Naive B cell (primary cell): ENCODE measurements at regions not wholly inside any gene's neighbourhood (a gene's known extent, or its start where the extent isn't known, plus 50 kb on each side); places are given as distances from the start of the nearest gene placed in this dataset.

Experiments
- ATAC-seq, 2 donors: fragments of 150-1000 bp; cut with Tn5 transposase; 2 replicates each; pipeline ENCODE4 v1.10.0; 2021; ENCODE audit warnings: low read depth in 2 of 2, mild to moderate bottlenecking in 2 of 2, moderate library complexity in 2 of 2
- DNase-seq: peaks from one replicate; pipeline ENCODE4 v3.0.0; 2022
- H3K27ac Mint-ChIP-seq, 6 donors: one replicate each; pipeline ENCODE4 v1.8.0; 2020 to 2022; ENCODE audit warnings: mild to moderate bottlenecking in 6 of 6, mixed read lengths in 6 of 6, moderate library complexity in 5 of 6, inconsistent platforms in 2 of 6
- H3K27me3 Mint-ChIP-seq, 3 donors: one replicate each; pipeline ENCODE4 v1.8.0; 2021 to 2022; ENCODE audit warnings: mixed read lengths in 3 of 3, mild to moderate bottlenecking in 1 of 3
- H3K36me3 Mint-ChIP-seq, 2 donors: one replicate each; pipeline ENCODE4 v1.8.0; 2020 to 2022; ENCODE audit warnings: mixed read lengths in 2 of 2, inconsistent platforms in 1 of 2, mild to moderate bottlenecking in 1 of 2
- H3K4me1 Mint-ChIP-seq, 3 donors: one replicate each; pipeline ENCODE4 v1.8.0; 2020 to 2022; ENCODE audit warnings: mixed read lengths in 3 of 3, inconsistent platforms in 1 of 3, mild to moderate bottlenecking in 1 of 3, moderate library complexity in 1 of 3
- H3K4me3 Mint-ChIP-seq, 8 donors: one replicate each; pipeline ENCODE4 v1.8.0; 2020 to 2022; ENCODE audit warnings: mild to moderate bottlenecking in 8 of 8, mixed read lengths in 8 of 8, moderate library complexity in 8 of 8, inconsistent platforms in 2 of 8
- H3K9me3 Mint-ChIP-seq, 7 donors: one replicate each; pipeline ENCODE4 v1.8.0; 2020 to 2022; ENCODE audit warnings: mixed read lengths in 7 of 7, mild to moderate bottlenecking in 5 of 7, inconsistent platforms in 2 of 7, moderate library complexity in 1 of 7

DNA sequence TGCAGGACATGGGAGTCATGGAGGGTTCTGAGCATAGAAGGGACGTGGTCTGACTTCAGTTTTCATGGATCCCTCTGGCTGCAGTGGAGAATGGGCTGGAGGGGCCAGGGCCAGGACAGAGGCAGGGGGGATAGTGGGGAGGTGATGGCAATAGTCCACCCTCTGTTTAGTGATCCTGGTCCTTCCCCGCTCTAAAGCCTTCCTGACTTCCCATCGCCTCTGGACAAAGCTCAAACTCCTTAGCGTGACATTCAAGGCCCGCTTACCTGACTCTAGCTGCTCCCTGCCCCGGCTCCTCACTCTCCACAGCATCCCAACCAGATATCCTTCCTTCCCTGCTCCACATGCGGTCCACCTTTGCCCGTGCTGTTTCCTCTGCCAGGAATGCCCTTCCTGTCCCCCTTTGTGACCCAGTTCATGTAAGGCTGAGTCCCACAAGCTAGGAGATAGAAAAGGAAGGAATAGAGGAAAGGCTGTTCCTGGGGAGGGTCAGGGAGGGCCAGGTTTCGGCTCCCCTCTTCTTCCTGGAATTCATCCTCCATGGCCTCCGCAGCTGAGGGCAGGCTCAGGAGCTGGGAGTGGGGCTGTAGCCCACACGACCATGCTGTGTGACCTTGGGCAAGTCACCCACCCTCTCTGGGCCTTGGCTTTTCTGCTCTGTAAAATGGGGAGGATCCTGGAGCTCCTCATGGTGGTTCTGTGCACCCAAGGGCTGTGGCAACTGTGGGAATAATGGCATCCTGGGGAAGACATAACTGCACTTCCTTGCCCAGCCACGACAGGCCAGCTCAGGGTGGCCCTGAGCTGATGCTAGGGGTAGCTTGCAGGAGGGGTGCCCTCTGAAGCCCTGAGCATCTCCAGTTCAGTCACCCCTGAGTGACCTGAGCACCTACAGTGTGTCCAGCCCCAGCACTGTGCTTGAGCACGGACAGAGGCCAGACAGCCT, 116.1 kb downstream of the CEBPB start:
- Mint-ChIP-seq H3K27ac (peak overlapping the region in 2 of 6 donors; percentile 34 to 78), H3K4me1 (no peaks in the 10 kb centered on the region), H3K4me3 (no peak overlapping the region), H3K27me3 (peaks cover 0 to 9% (median 5%) of the 10 kb centered on the region in 3 donors), H3K9me3 (no peaks in the 10 kb centered on the region), H3K36me3 (no peaks in the 10 kb centered on the region)
- ATAC-seq (no peak), DNase-seq (no peak)

DNA sequence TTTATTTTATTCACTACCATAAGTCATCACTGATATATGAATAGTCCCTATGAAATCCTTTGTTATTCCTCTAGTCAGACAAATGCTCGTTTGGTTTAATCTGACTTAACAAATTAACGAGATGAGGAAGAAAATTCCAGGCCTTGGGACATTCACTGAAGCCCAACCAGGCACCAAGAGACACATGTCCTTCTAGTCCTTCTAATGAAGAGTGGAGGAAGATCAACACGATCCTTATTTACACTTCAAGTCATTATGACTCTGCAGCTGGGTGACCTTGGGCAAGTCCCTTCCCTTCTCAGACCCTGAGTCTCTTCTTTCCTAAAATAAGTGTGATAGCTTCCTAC, 117.5 kb downstream of the CEBPB start:
- no peak overlapping the region for H3K27ac Mint-ChIP-seq
- H3K4me1 Mint-ChIP-seq: no peaks in the 10 kb centered on the region
- no peak for DNase-seq
- peaks cover 5 to 20% (median 6%) of the 10 kb centered on the region in 3 donors for H3K27me3 Mint-ChIP-seq
- no peaks in the 10 kb centered on the region for H3K9me3 Mint-ChIP-seq
- H3K4me3 Mint-ChIP-seq: no peak overlapping the region
- no peak for ATAC-seq
- H3K36me3 Mint-ChIP-seq: no peaks in the 10 kb centered on the region

DNA sequence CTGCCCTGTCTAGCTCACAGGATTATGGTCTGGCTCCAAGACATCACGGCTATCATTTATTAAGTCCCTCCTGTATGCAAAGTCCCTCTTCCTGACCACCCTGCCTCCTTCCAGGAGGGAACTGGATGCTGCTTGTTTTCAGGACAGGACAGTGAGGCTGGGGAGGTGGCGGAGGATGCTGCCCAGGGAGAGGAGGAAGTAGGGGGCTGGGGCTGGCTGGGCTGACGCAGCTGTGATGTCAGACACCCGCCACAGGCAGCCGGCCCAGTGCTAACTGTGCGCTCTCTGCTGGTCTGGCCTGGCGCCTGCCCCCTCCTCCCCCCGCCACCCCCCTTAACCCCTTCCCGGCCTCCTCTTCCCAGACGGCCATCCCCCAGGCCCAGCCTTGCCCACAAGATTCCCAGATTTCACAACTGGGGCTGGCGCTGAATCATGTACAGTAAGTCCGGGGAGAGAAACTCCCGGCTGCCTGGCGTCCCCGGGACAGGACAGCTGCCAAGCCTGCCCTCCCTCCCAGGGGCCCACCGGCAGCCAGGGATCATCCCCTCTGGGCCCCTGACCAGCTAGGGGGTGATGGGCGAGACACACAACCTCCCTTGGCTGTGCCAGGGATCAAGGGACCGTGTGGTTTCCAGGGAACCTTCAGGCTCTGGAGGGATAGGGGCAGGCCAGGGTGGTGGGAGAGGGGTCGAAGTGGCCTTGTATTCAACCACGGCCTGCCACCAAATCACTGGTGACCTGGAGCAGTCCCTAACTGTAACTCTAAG, 118.1 kb downstream of the CEBPB start:
- H3K36me3 Mint-ChIP-seq: no peaks in the 10 kb centered on the region
- H3K4me3 Mint-ChIP-seq: no peak overlapping the region
- peaks cover 5 to 26% (median 12%) of the 10 kb centered on the region in 3 donors for H3K27me3 Mint-ChIP-seq
- peaks cover 0 to 2% (median 0%) of the 10 kb centered on the region in 7 donors for H3K9me3 Mint-ChIP-seq
- no peak overlapping the region for H3K27ac Mint-ChIP-seq
- no peak for ATAC-seq
- H3K4me1 Mint-ChIP-seq: no peaks in the 10 kb centered on the region
- no peak for DNase-seq

DNA sequence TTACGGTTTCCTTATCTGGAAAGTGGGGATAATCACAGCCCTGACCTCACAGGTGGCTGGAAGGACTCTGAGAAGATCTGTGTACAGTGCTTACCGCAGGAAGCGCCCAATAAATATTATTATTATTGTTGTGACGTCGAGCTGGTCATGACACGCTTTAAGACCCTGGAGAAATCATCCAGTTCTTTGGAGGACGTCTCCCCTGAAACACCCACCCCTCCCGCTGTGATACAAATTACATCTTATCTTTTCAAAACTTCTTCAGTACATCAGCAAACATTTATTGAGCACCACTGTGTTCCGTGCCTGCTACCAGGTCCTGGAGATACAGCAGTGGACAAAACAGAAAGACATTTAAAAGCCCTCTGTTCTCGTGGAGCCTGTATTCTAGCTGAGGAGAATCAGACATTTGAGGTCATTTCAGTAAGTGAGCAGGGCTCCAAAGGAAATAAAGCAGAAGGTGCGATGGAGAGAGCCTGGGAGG, 118.7 kb downstream of the CEBPB start:
- H3K4me3 Mint-ChIP-seq: no peak overlapping the region
- H3K27ac Mint-ChIP-seq: no peak overlapping the region
- peaks cover 0 to 2% (median 0%) of the 10 kb centered on the region in 7 donors for H3K9me3 Mint-ChIP-seq

DNA sequence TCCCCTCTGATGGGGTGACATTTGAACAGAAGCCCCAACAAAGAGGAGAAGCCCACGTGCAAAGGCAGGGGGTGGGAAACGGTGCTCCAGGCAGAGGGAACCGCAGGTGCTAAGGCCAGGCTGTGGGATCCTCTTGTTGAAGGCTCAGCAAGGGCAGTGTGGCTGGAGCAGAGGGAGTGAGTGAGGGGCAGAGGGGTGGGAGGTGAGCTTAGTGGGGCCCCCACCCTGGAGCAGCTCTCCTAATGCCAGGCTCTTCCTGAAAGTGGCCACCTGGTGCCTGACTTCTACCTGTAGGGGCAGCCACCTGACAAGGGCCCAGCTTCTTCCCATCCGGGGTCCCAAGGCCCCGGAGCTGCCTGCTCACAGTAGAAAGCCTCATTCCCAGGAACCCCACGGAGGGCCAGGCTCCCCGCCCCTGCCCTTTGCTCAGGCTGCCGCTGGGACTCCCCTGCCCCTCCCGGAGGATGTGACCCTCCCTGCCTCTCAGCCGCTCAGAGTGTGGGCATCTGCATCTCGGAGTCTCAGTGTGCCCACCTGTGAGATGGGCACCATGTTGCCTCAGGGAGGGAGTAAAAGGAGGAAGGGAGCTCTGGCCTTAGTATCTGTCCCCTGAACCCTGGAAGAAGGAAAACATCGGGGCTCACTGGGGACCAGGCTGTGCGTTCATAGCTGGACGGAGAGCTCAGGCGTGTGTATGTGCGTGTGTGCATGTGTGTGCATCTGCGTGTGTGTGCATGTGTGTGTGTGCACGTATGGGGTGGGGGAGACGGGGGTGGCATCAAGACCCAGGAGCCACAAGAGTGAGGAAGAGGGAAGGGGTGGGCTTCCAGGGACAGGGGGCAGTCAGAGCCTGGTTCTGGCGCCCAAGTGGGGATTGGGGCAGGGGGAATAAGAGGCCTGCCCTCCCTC, 119.4 kb downstream of the CEBPB start:
- no peaks in the 10 kb centered on the region for H3K36me3 Mint-ChIP-seq
- peaks cover 0 to 2% (median 0%) of the 10 kb centered on the region in 7 donors for H3K9me3 Mint-ChIP-seq
- H3K4me1 Mint-ChIP-seq: no peaks in the 10 kb centered on the region
- H3K27ac Mint-ChIP-seq: peak overlapping the region in 1 of 6 donors; percentile 12
- H3K27me3 Mint-ChIP-seq: peaks cover 5 to 36% (median 13%) of the 10 kb centered on the region in 3 donors
- ATAC-seq: no peak
- DNase-seq: no peak
- no peak overlapping the region for H3K4me3 Mint-ChIP-seq

More for the DNA sequence above, 118.7 kb downstream of the CEBPB start:
- no peak for DNase-seq
- ATAC-seq: no peak
- Mint-ChIP-seq H3K4me1 (no peaks in the 10 kb centered on the region), H3K27me3 (peaks cover 5 to 31% (median 13%) of the 10 kb centered on the region in 3 donors), H3K36me3 (no peaks in the 10 kb centered on the region)

DNA sequence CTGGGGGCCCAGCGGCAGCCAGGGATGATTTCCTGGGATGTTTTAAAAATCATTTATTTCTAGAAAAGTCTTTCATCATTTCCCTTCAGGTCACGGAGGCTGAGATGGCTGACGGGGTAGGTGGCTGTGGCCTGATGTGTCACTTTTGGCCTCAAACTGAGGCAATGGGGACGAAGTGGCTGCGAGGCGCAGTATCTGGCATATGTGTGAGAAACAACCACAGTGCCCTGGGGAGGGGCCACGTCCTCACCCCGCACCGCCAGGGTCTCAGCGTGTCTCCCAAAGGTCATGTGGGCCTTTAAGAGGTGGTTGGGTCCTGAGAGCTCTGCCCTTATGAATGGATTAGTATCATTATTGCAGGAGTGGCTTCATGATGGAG, 120.0 kb downstream of the CEBPB start:
- Mint-ChIP-seq H3K4me1 (no peaks in the 10 kb centered on the region), H3K27me3 (peaks cover 5 to 36% (median 13%) of the 10 kb centered on the region in 3 donors), H3K4me3 (no peak overlapping the region), H3K27ac (no peak overlapping the region), H3K36me3 (no peaks in the 10 kb centered on the region), H3K9me3 (peaks cover 0 to 4% (median 0%) of the 10 kb centered on the region in 7 donors)
- DNase-seq (no peak), ATAC-seq (no peak)

DNA sequence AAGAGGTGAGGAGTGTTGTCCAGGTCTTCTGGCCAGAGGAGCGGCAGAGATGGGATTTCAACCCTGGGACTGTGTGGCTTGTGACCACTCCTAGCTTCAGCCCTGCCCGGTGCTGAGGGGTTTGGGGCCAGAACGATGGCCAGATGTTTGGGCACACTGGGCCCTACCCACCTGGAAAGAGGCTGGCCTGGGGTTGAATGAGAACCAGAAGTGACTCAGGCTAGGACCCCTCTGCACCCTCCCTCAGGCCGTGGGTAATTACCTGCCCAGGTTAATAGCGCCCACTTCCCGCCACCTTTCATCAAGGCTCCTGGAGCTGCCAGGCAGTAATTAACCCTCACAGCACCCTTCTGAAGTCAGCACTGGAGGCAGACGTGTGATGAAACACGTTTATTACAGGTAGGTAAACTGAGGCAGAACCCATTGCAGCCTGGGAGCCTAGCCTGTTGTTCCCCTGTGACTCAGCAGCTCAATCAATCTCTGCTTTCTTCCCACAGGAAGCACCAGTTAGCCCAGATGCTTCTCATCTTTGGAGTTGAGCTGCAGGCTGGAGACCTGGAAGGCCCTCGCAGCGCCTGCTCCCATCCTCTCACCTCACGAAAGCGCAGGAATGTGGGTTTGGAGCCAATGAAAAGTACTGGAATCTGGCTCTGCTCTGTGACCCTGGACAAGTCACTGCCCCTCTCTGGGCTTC, 120.8 kb downstream of the CEBPB start:
- H3K27me3 Mint-ChIP-seq: peaks cover 11 to 39% (median 20%) of the 10 kb centered on the region in 3 donors
- H3K4me1 Mint-ChIP-seq: no peaks in the 10 kb centered on the region
- no peak overlapping the region for H3K4me3 Mint-ChIP-seq
- H3K27ac Mint-ChIP-seq: no peak overlapping the region
- ATAC-seq (no peak), DNase-seq (no peak)
- no peaks in the 10 kb centered on the region for H3K36me3 Mint-ChIP-seq
- H3K9me3 Mint-ChIP-seq: peaks cover 0 to 4% (median 0%) of the 10 kb centered on the region in 7 donors

DNA sequence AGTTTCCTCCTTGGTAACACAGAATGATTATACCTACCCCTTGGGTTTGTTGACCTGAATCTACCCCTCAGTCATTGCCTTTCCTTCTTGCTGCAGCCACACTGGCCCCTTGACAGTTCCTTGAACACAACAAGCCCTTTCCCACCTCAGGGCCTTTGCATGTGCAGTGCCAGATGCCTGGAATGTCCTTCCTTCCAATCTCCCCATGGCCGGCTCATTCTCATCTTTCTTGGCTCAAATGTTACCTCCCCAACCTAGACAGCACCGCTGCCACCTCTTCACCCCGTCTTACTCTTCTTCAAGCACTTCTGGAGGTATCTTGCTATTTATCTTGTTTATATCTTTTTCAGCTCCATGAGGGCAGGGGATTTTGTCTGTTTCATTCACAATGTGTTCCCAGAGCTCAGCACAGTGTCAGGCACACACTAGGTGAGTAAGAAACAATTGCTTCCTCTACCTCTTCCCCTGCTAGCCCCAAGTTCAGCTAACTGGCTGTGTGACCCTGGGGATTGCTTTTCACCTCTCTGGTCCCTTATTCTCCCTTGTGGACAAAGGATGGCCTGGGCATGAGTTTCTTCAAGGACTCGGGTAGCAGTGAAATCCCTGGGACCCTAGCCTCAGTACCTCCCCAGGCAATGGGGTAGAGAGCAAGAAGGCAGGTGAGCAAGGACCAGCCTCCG, 121.5 kb downstream of the CEBPB start:
- peaks cover 11 to 46% (median 27%) of the 10 kb centered on the region in 3 donors for H3K27me3 Mint-ChIP-seq
- H3K9me3 Mint-ChIP-seq: peaks cover 0 to 4% (median 0%) of the 10 kb centered on the region in 7 donors
- no peak for DNase-seq

DNA sequence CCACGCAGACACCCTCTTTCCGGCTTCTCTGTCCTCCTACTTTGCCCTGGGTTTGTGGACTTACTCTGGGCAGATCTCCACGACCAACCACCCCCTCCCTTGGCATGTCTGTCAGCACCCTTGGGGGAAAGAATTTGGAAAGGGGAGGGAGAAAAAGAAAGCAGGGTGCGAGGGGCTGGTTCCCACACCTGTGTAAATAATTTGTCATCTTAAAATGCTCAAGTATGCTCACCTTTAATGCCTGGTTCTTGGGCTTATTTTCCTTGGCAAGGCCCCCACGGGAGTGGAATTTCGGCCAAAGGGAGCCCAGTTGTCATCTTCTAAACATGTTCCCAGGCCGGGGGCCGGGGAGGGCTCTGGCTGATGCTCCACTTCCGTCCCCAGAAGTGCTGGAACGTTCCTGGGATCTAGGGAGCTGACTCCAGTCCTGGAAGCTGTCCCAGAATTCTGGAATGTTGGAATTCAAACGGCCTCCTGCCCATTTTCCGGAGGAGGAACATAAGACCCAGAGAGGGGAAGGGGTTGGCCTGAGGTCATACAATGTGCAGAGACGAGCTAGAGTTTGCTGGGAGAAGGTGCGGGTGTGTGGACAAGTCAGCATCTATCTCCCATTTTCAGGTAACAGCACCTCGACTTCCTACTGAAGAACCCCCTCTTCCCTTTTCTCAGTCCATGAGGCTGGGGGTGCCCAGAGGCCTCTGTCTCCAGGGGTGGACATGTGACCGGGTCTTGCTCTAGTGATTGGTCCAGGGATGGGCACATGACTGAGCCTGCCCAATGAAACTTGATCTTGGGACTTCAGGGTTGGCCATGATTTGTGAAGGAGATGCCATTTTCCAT, 122.3 kb downstream of the CEBPB start:
- peaks cover 11 to 53% (median 33%) of the 10 kb centered on the region in 3 donors for H3K27me3 Mint-ChIP-seq
- no peak overlapping the region for H3K27ac Mint-ChIP-seq

More for the DNA sequence above, 121.5 kb downstream of the CEBPB start:
- Mint-ChIP-seq H3K27ac (no peak overlapping the region), H3K36me3 (no peaks in the 10 kb centered on the region), H3K4me1 (no peaks in the 10 kb centered on the region), H3K4me3 (no peak overlapping the region)
- ATAC-seq: no peak

DNA sequence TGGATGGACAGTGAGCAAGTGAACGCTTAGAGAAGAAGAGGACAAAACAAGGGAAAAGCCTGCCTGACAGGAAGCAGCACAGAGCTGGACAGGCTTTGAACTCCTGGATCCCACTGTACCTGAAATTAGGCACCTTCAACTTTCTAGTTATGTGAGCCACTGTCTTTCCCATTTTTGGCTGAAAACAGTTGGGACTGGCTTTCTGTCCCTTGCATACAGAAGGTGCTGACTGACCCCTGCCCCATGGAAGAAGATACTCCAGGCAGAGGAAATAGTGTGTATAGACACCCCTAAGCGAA, 122.8 kb downstream of the CEBPB start:
- peaks cover 0 to 4% (median 0%) of the 10 kb centered on the region in 7 donors for H3K9me3 Mint-ChIP-seq
- peaks cover 15 to 59% (median 39%) of the 10 kb centered on the region in 3 donors for H3K27me3 Mint-ChIP-seq

More for the DNA sequence above, 122.3 kb downstream of the CEBPB start:
- DNase-seq (no peak), ATAC-seq (no peak)
- H3K9me3 Mint-ChIP-seq: peaks cover 0 to 4% (median 0%) of the 10 kb centered on the region in 7 donors
- no peaks in the 10 kb centered on the region for H3K4me1 Mint-ChIP-seq
- H3K36me3 Mint-ChIP-seq: no peaks in the 10 kb centered on the region
- H3K4me3 Mint-ChIP-seq: no peak overlapping the region

DNA sequence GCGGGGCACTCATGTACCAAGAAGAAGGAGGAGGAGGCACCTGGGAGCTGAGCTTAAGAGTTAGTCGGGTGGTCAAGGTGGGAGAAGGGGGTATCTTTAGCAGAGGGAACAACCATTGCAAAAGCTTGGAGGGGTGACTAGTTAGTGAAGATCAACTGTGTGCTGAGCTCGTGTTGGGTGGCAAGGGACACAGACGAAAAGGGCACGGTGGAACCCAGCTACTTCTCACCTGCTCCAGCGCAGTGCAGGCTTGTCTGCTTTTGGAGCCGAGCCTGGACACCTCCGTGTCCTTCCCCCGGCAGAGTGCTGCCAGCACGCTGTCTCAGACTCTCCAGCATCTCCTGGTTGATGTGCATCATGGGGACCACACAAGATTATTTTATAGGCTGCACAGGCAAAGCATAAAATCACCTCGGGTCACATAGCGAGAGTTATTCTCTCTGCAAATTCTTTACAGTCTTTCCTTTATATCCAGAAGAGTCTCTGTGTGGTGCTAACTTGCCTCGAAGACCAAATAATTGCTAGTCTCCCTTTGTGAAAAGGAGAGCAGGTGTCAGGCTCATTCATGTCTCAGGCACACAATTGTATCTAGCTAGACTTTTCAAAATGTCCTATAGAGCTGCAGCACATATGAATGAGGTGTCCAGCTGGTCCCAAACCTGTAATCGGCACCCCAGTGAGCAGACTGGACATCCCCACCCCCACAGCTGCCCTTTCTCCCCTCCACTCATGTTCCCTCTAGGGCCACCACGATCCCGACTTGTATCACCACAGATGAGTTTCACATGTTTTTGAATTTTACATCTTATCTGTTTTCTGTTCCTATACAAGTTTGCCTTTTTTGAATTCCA, 123.4 kb downstream of the CEBPB start:
- ATAC-seq (no peak), DNase-seq (no peak)
- H3K4me1 Mint-ChIP-seq: no peaks in the 10 kb centered on the region
- peaks cover 16 to 61% (median 41%) of the 10 kb centered on the region in 3 donors for H3K27me3 Mint-ChIP-seq
- no peak overlapping the region for H3K4me3 Mint-ChIP-seq
- H3K9me3 Mint-ChIP-seq: peaks cover 0 to 4% (median 0%) of the 10 kb centered on the region in 7 donors
- H3K27ac Mint-ChIP-seq: peak overlapping the region in 2 of 6 donors; percentile 29 to 39
- no peaks in the 10 kb centered on the region for H3K36me3 Mint-ChIP-seq

More for the DNA sequence above, 122.8 kb downstream of the CEBPB start:
- no peak overlapping the region for H3K4me3 Mint-ChIP-seq
- H3K4me1 Mint-ChIP-seq: no peaks in the 10 kb centered on the region
- no peak for DNase-seq
- H3K27ac Mint-ChIP-seq: no peak overlapping the region
- H3K36me3 Mint-ChIP-seq: no peaks in the 10 kb centered on the region
- ATAC-seq: no peak
